ENCODE measurements at regions not wholly inside any gene's neighbourhood (a gene's known extent, or its start where the extent isn't known, plus 50 kb on each side); places are given as distances from the start of the nearest gene placed in this dataset.

DNA sequence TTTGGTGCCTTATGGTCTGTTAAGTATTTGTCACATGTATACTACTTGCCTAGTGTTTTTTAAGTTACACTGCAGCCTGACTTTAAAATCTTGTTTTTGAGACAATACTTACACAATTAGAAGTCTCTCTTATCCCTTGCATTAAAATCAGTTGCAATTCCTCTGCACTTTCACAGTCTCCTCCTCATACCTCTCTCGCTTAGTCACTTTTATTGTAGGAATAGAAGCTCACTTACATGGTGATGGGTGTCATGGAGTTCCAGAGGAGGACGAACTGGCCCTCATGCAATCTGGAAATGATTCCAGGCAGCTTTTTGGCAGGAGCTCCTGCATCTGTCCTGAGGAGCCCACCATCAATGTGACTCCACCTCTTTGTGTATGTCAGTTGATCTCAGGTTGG, 238.4 kb upstream of the TBC1D5 start:
- TF ChIP-seq CTCF (IDR thresholded peaks at IDR 0.05) (no peak), EZH2 (IDR thresholded peaks at IDR 0.05; ENCODE audit: borderline replicate concordance, insufficient read depth, low read depth, low read length, poor library complexity, severe bottlenecking) (no peak)

Measured in B cell (primary cell).